Esophagus (tissue), 2 donors: ENCODE measurements at regions not wholly inside any gene's neighbourhood (a gene's known extent, or its start where the extent isn't known, plus 50 kb on each side); places are given as distances from the start of the nearest gene placed in this dataset.

Source experiments
- H3K27ac ChIP-seq, 2 donors: one replicate each; pipeline ENCODE4 v1.5.1; 2013; ENCODE audit warnings: low read depth in 2 of 2, mild to moderate bottlenecking in 2 of 2, inconsistent platforms in 1 of 2, low read length in 1 of 2, moderate library complexity in 1 of 2
- H3K27me3 ChIP-seq, 2 donors: one replicate each; pipeline ENCODE4 v1.6.1; 2013; ENCODE audit warnings: low read length in 2 of 2, control low read depth in 1 of 2, mild to moderate bottlenecking in 1 of 2; ENCODE audit not compliant: insufficient read depth in 2 of 2, control insufficient read depth in 1 of 2
- H3K36me3 ChIP-seq, 2 donors: one replicate each; pipeline ENCODE4 v1.6.1; 2013; ENCODE audit warnings: low read length in 1 of 2; ENCODE audit not compliant: control insufficient read depth in 2 of 2, insufficient read depth in 2 of 2
- H3K4me1 ChIP-seq, 2 donors: one replicate each; pipeline ENCODE4 v1.6.1; 2013; ENCODE audit warnings: low read length in 1 of 2; ENCODE audit not compliant: control insufficient read depth in 2 of 2, insufficient read depth in 2 of 2
- H3K4me3 ChIP-seq, 2 donors: one replicate each; pipeline ENCODE4 v1.5.1; 2013; ENCODE audit warnings: low read length in 2 of 2, mild to moderate bottlenecking in 2 of 2, low read depth in 1 of 2, moderate library complexity in 1 of 2
- H3K9me3 ChIP-seq, 2 donors: one replicate each; pipeline ENCODE4 v1.6.1; 2013; ENCODE audit warnings: mild to moderate bottlenecking in 2 of 2, low read depth in 1 of 2, low read length in 1 of 2, moderate library complexity in 1 of 2; ENCODE audit not compliant: control insufficient read depth in 2 of 2, insufficient read depth in 1 of 2
- WGBS, 2 donors: extraction: QIAGEN DNeasy Blood & Tissue Kit; methylation state at CpG; one replicate each; pipeline ENCODE4 v1.1.7; 2013; 5-methylcytosine and 5-hydroxymethylcytosine counted together
- donor health status: healthy with polysubstance abuse.
- donor health status: Bipolar disorder and iron deficiency.

DNA sequence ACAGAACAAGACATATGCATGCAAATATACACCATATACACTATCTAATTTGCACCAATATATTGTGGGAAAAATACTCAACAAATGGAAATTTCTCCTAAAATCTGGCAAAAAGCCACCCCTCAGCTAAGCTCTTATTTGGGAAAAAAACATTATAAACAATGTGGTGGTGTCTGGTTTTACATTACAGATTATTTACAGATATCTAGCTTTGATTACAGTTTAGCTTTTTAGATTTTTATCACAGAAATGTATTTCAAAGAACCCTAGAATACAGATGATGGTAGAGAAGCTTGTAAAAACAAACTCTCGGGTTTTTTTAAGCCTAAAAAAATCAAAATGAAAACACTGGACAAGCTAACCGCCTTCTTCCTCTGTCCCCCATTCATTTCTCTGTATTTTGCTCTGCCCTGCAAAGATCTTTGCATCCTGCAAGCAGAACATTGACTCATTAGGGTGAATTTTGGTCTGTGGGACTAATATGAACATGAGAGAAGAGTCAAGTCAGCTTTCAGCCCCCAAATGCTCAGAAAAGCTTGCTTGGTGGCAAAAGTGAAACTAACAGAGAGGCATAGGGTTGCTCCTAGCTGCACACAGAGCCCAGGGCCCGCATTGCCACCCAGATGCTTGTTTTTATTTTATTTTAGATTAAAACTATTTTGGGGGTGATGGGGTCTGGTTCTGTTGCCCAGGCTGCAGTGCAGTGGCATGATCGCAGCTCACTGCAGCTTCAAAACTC, 88.8 kb upstream of the LYZL1 start:
- Histone ChIP-seq H3K27me3 (no peaks in the 10 kb centered on the region), H3K9me3 (no peaks in the 10 kb centered on the region), H3K4me3 (no peak overlapping the region), H3K4me1 (no peaks in the 10 kb centered on the region), H3K36me3 (no peaks in the 10 kb centered on the region), H3K27ac (no peak overlapping the region)
- 78% methylated on average over 4 of the region's 4 CpGs for WGBS, 2 donors

DNA sequence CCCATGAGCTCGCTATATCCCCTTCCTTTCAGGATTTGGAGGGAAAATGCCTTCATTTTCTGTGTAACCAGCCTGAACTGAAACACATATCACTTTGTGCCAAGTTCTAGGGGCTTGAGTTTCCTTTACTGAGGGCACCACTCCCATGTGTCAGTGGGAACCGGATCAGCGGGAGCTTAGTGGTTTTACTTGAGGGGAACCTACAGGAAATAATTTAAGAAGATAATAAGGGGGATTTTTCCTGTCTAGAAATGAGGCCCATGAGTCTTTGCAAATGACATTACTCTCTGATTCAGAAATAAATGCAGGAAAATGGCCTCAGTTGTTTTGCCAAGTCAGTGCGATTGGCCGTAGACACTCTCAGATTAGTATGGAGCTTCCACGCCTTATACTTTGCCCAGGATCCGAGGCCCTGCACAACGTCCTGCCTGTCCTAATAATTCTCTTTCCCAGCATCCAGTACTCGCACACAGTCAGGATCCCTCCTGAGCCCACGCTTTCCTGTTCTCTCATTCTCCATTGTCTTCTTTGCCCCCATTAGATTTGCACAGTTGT, 86.4 kb upstream of the LYZL1 start:
- no peaks in the 10 kb centered on the region for H3K9me3 ChIP-seq
- H3K4me1 ChIP-seq = no peaks in the 10 kb centered on the region
- no peak overlapping the region for H3K4me3 ChIP-seq
- no peaks in the 10 kb centered on the region for H3K27me3 ChIP-seq
- H3K27ac ChIP-seq = no peak overlapping the region
- WGBS, 2 donors = 60 to 70% methylated on average over 10 of the region's 10 CpGs
- no peaks in the 10 kb centered on the region for H3K36me3 ChIP-seq

DNA sequence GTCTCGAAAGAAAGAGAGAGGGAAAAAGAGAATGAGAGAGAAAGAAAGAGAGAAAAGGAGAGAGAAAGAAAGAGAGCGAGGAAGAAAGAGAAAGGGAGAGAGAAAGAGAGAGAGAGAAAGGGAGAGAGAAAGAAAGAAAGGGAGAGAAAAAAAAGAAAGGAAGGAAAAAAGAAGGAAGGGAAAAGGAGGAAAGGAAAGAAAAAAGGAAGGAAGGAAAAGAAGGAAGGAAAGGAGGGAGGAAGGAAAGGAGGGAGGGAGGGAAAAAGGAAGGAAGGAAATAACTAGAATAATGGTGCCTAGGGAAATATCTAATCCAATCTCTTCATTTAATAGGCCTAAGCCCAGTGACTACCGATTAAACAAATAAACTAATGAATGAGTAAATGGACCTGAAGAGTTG, 85.4 kb upstream of the LYZL1 start:
- Histone ChIP-seq H3K4me1 (no peaks in the 10 kb centered on the region), H3K9me3 (no peaks in the 10 kb centered on the region), H3K27me3 (no peaks in the 10 kb centered on the region), H3K4me3 (no peak overlapping the region), H3K27ac (no peak overlapping the region), H3K36me3 (no peaks in the 10 kb centered on the region)
- WGBS, 2 donors = 90 to 93% methylated on average over 3 of the region's 3 CpGs

DNA sequence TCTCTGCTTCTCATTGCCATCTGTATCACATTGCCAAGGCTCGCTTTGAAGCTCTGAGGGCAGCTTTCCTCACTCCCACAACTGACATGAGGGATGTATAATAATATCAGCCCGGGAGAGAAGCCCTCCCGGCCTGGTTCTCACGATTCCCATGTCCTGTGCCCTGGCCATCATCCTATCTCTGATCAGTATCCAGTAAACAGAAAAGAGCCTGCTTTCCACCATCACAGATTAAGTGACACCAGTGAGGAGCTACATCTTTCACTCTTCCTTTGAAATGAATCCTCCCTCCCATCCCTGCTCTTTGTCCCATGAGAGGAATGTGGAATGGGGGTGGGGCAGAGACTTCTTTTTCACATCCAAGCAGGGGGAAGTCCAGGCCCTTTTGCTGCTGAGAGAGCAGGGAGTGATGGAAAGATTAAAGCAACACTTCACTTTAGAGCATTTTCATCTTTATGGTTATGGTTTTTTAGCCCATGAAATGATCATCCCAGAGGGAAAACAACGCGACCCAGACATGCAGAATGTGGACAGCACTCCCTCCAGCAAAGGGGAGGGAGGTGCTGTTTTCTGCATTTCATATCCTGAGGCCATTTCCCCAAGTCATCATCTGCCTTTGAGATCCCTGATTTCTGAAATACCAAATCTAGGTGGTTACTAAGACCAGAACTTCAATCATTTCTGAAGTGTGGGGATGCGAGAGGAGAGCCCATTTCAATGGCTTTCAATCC, 84.6 kb upstream of the LYZL1 start:
- 78% methylated on average over 7 of the region's 7 CpGs for WGBS, 2 donors
- H3K9me3 ChIP-seq = no peaks in the 10 kb centered on the region
- H3K4me1 ChIP-seq = no peaks in the 10 kb centered on the region

DNA sequence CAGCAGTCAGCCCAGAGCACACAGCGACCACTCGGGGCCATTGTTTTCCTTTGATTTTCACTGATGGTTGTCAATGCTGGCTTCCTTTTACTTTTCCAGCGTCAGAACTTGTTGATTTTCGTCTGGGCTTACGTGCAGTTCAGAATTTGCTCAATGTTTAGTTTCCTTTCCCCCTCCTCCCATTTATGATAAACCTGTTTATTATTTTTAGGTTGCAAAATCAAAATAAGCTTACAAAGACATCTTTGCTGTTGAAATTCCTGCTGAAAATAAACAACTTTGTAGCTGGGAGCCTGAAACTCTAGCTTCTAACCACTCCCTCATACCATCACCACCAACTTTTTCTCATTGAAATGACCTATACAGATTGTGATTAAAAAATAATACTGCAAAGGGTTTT, 83.1 kb upstream of the LYZL1 start:
- H3K36me3 ChIP-seq = no peaks in the 10 kb centered on the region
- no peak overlapping the region for H3K27ac ChIP-seq
- no peaks in the 10 kb centered on the region for H3K4me1 ChIP-seq
- no peak overlapping the region for H3K4me3 ChIP-seq
- no peaks in the 10 kb centered on the region for H3K27me3 ChIP-seq
- 36 to 44% methylated on average over 5 of the region's 5 CpGs for WGBS, 2 donors
- peaks cover 0 to 4% of the 10 kb centered on the region in 2 donors for H3K9me3 ChIP-seq

More for the DNA sequence above, 84.6 kb upstream of the LYZL1 start:
- H3K4me3 ChIP-seq = no peak overlapping the region
- H3K27ac ChIP-seq = no peak overlapping the region
- no peaks in the 10 kb centered on the region for H3K36me3 ChIP-seq
- no peaks in the 10 kb centered on the region for H3K27me3 ChIP-seq

DNA sequence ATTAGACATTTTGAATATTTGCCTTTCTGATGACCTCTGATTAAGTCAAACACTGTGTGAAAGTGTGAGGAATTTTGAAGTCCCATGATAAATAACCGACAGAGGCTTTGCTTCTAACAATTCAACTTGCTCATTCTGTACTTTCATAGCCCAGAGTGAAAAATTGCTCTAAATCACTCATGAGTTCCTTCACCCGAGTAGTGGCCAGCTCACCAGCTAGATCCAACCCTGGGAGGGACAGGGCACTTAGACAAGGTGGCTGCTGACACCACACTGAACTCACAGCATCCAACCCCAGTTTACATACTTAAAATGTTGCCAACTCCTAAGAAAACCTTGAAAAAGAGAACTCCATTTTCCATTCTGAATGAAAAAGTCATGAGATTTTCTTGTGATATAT, 80.0 kb upstream of the LYZL1 start:
- WGBS, 2 donors = 41 to 42% methylated on average over 2 of the region's 2 CpGs
- no peak overlapping the region for H3K27ac ChIP-seq

DNA sequence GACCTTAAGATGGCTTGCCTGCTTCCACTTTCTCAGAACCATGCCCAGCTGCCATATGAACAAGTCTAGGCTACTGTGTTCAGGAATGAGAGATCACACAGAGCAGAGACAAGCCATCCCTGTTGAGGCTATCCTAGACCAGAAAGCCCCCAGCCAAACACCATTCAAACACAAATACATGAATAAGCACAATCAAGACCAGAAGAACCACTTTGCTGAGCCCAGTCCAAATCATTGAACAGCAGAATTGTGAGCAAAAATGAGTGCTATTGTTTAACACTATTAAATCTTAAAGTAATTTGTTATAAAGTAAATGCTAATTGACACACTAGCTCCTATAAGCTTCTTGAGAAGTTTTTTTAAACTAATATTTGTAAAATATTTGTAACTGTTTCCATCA, 79.0 kb upstream of the LYZL1 start:
- no peaks in the 10 kb centered on the region for H3K36me3 ChIP-seq
- H3K4me3 ChIP-seq = no peak overlapping the region
- no peaks in the 10 kb centered on the region for H3K27me3 ChIP-seq

More for the DNA sequence above, 80.0 kb upstream of the LYZL1 start:
- H3K27me3 ChIP-seq = no peaks in the 10 kb centered on the region
- no peaks in the 10 kb centered on the region for H3K36me3 ChIP-seq
- H3K4me3 ChIP-seq = no peak overlapping the region
- H3K9me3 ChIP-seq = peaks cover 0 to 4% of the 10 kb centered on the region in 2 donors
- no peaks in the 10 kb centered on the region for H3K4me1 ChIP-seq

DNA sequence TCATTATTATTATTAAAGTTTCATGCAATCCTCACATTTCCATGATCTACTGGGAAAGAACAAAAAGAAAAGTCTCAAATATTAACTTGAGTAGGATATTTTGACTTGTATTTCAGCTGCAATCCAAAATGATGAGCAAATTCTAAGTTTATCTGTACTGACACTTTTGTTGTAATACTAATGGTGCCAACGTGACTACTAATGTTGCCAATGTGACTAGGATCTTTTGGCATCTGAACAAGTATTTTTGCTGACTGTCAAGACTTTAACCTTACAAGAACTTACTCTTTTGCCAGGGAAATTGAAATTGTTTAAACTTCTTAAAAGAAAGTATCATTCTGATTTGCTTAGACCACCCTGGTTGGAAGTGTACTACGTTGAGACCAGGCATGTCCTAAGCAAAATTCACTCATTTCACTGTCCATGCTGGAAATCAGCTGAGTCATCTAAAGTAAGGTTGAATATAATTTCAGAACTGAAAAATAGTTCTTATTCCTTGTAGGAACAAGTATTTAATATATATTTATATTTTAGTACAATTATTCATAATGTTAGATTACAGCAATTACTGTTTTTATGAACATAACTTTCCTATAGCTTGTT, 78.5 kb upstream of the LYZL1 start:
- Histone ChIP-seq H3K4me3 (no peak overlapping the region), H3K27me3 (no peaks in the 10 kb centered on the region), H3K36me3 (no peaks in the 10 kb centered on the region), H3K4me1 (no peaks in the 10 kb centered on the region), H3K9me3 (peaks cover 0 to 4% of the 10 kb centered on the region in 2 donors), H3K27ac (no peak overlapping the region)
- 40 to 56% methylated on average over 2 of the region's 2 CpGs for WGBS, 2 donors

More for the DNA sequence above, 79.0 kb upstream of the LYZL1 start:
- H3K4me1 ChIP-seq = no peaks in the 10 kb centered on the region
- no peak overlapping the region for H3K27ac ChIP-seq
- H3K9me3 ChIP-seq = peaks cover 0 to 4% of the 10 kb centered on the region in 2 donors

DNA sequence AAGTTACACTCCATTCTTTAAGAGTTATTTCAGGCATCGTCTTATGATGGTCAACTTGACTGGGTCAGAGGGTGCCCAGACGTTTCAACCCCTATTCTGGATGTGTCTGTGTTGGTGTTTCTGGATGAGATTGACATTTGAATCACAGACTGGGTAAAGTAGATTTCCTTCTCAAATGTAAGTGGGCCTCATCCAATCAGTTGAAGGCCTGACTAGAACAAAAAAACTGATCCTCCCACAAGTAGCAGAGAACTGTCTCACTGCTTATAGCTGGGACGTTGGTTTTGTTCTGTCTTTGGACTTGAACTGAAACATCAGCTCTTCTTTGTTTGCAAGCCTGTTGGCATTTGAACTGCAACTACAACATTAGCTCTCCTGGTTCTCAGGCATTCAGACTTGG, 76.3 kb upstream of the LYZL1 start:
- H3K36me3 ChIP-seq = no peaks in the 10 kb centered on the region
- WGBS, 2 donors = 67 to 68% methylated on average over 3 of the region's 3 CpGs
- no peaks in the 10 kb centered on the region for H3K27me3 ChIP-seq
- H3K4me1 ChIP-seq = no peaks in the 10 kb centered on the region
- H3K27ac ChIP-seq = no peak overlapping the region
- H3K4me3 ChIP-seq = no peak overlapping the region
- H3K9me3 ChIP-seq = peaks cover 0 to 4% of the 10 kb centered on the region in 2 donors
